GM12892 (cell line): ENCODE measurements at regions not wholly inside any gene's neighbourhood (a gene's known extent, or its start where the extent isn't known, plus 50 kb on each side); places are given as distances from the start of the nearest gene placed in this dataset.

Source experiments
- POLR2A ChIP-seq: IDR thresholded peaks from 2 replicates; pipeline ENCODE4 v1.6.1; 2011; ENCODE audit warnings: low read depth, low read length, control low read depth
- POLR2AphosphoS5 ChIP-seq: IDR thresholded peaks from 2 replicates; pipeline ENCODE4 v1.6.1; 2011; ENCODE audit warnings: low read depth, low read length, control low read depth

DNA sequence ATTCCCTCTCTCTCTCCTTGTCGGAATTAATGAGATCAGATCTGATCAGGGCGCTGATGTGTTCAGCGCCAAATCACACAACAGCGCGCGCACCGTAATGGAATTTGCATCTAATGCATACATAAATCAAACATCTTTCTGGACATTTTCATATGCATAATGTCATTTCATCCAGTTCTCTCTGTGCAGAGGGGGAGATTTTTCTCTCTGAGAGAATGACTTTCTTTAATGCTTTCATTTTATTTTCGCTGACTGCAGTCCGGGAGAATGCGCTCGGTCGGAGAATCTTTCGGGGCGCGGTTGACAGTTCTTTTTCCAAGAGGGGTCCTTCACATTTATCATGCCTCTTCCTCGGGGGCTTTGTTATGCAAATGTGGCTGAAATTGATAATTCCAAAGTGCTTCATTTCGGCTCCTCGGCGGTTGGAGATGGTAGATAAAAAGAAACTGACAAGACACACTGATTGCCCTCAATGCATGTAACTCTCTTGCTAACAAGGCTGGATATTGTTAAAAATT lies 615.9 kb downstream of the VRK1 start:
- TF ChIP-seq POLR2A, result no peak
- TF ChIP-seq POLR2AphosphoS5, result no peak
